Nephron (organoid): ENCODE measurements at regions not wholly inside any gene's neighbourhood (a gene's known extent, or its start where the extent isn't known, plus 50 kb on each side); places are given as distances from the start of the nearest gene placed in this dataset.

ENCODE experiments used
- H3K27ac Mint-ChIP-seq, 3 experiments: 2 replicates each; pipeline ENCODE4 v1.8.0; 2020; ENCODE audit warnings: mixed read lengths in 3 of 3, mild to moderate bottlenecking in 2 of 3, moderate library complexity in 1 of 3
- H3K27me3 Mint-ChIP-seq: 2 replicates; pipeline ENCODE4 v1.8.0; 2021; ENCODE audit warnings: low read depth, mild to moderate bottlenecking, moderate library complexity, mixed read lengths
- H3K36me3 Mint-ChIP-seq: 2 replicates; pipeline ENCODE4 v1.8.0; 2020; ENCODE audit warnings: low read depth, mixed read lengths
- H3K4me1 Mint-ChIP-seq: 2 replicates; pipeline ENCODE4 v1.8.0; 2020; ENCODE audit warnings: mixed read lengths
- H3K4me3 Mint-ChIP-seq, 3 experiments: 2 replicates each; pipeline ENCODE4 v1.8.0; 2020; ENCODE audit warnings: mild to moderate bottlenecking in 3 of 3, mixed read lengths in 3 of 3, moderate library complexity in 2 of 3
- H3K9me3 Mint-ChIP-seq: 2 replicates; pipeline ENCODE4 v1.8.0; 2020; ENCODE audit warnings: mixed read lengths
- CTCF ChIP-seq, 3 experiments: fragments of 200-600 bp; sonication (generic); IDR thresholded peaks; one replicate each; pipeline ENCODE4 v1.5.0; 2021; ENCODE audit warnings: antibody characterized with exemption in 3 of 3; ENCODE audit not compliant: unreplicated experiment in 3 of 3

- no peaks in the 10 kb centered on the region for H3K9me3 Mint-ChIP-seq
- H3K27me3 Mint-ChIP-seq, result peaks cover 74% of the 10 kb centered on the region
- H3K36me3 Mint-ChIP-seq, result no peaks in the 10 kb centered on the region
- H3K4me3 Mint-ChIP-seq, result no peak overlapping the region
- no peak overlapping the region for H3K27ac Mint-ChIP-seq
- TF ChIP-seq CTCF (IDR thresholded peaks at IDR 0.05; ENCODE audit: unreplicated experiment in 3 of 3), result no peak
- H3K4me1 Mint-ChIP-seq, result peaks cover 12% of the 10 kb centered on the region
These were observed 129.6 kb downstream of the MRM1 start for GRCh38 chr17:36730857-36731490.

GRCh38 chr17:36731811-36732210, 130.4 kb downstream of the MRM1 start:
- Mint-ChIP-seq H3K4me3 (no peak overlapping the region), H3K27me3 (peaks cover 78% of the 10 kb centered on the region), H3K9me3 (no peaks in the 10 kb centered on the region), H3K27ac (no peak overlapping the region), H3K4me1 (peaks cover 12% of the 10 kb centered on the region), H3K36me3 (no peaks in the 10 kb centered on the region)
- TF ChIP-seq CTCF (IDR thresholded peaks at IDR 0.05; ENCODE audit: unreplicated experiment in 3 of 3), result no peak

- Mint-ChIP-seq H3K27me3 (peaks cover 74% of the 10 kb centered on the region), H3K9me3 (no peaks in the 10 kb centered on the region), H3K27ac (no peak overlapping the region), H3K4me1 (peaks cover 12% of the 10 kb centered on the region), H3K36me3 (no peaks in the 10 kb centered on the region), H3K4me3 (no peak overlapping the region)
- TF ChIP-seq CTCF (IDR thresholded peaks at IDR 0.05; ENCODE audit: unreplicated experiment in 3 of 3), result no peak
These were observed 131.0 kb downstream of the MRM1 start for GRCh38 chr17:36732351-36732750.

- TF ChIP-seq CTCF (IDR thresholded peaks at IDR 0.05; ENCODE audit: unreplicated experiment in 3 of 3), result no peak
- no peaks in the 10 kb centered on the region for H3K36me3 Mint-ChIP-seq
- peaks cover 40% of the 10 kb centered on the region for H3K27me3 Mint-ChIP-seq
- no peaks in the 10 kb centered on the region for H3K9me3 Mint-ChIP-seq
- H3K4me3 Mint-ChIP-seq, result no peak overlapping the region
- H3K27ac Mint-ChIP-seq, result no peak overlapping the region
- no peaks in the 10 kb centered on the region for H3K4me1 Mint-ChIP-seq
These were observed 135.1 kb downstream of the MRM1 start for GRCh38 chr17:36736201-36737156.

GRCh38 chr17:36739208-36739607, 137.8 kb downstream of the MRM1 start:
- no peaks in the 10 kb centered on the region for H3K4me1 Mint-ChIP-seq
- H3K27me3 Mint-ChIP-seq, result peaks cover 24% of the 10 kb centered on the region
- no peaks in the 10 kb centered on the region for H3K36me3 Mint-ChIP-seq
- H3K27ac Mint-ChIP-seq, result no peak overlapping the region
- H3K9me3 Mint-ChIP-seq, result peaks cover 3% of the 10 kb centered on the region
- no peak for TF ChIP-seq CTCF (IDR thresholded peaks at IDR 0.05; ENCODE audit: unreplicated experiment in 3 of 3)
- no peak overlapping the region for H3K4me3 Mint-ChIP-seq
